ENCODE measurements at regions not wholly inside any gene's neighbourhood (a gene's known extent, or its start where the extent isn't known, plus 50 kb on each side); places are given as distances from the start of the nearest gene placed in this dataset.

- no peak for TF ChIP-seq CTCF (IDR thresholded peaks at IDR 0.05)
Observed at GRCh38 chr2:6769346-6769745, 96.4 kb downstream of the CMPK2 start.

GRCh38 chr2:6770006-6770405 is 95.7 kb downstream of the CMPK2 start:
- TF ChIP-seq CTCF (IDR thresholded peaks at IDR 0.05), result no peak

GRCh38 chr2:6771634-6772611 is 93.8 kb downstream of the CMPK2 start:
- no peak for TF ChIP-seq CTCF (IDR thresholded peaks at IDR 0.05)

- peak; percentile 88 for TF ChIP-seq CTCF (IDR thresholded peaks at IDR 0.05)
Observed at GRCh38 chr2:6773007-6773693, 92.6 kb downstream of the CMPK2 start.

GRCh38 chr2:6773694-6774044 is 92.0 kb downstream of the CMPK2 start:
- no peak for TF ChIP-seq CTCF (IDR thresholded peaks at IDR 0.05)

GRCh38 chr2:6776125-6776524 is 89.6 kb downstream of the CMPK2 start:
- TF ChIP-seq CTCF (IDR thresholded peaks at IDR 0.05), result no peak

- TF ChIP-seq CTCF (IDR thresholded peaks at IDR 0.05), result no peak
Observed at GRCh38 chr2:6777626-6778025, 88.1 kb downstream of the CMPK2 start.

All from LNCAP (cell line).